ENCODE measurements at regions not wholly inside any gene's neighbourhood (a gene's known extent, or its start where the extent isn't known, plus 50 kb on each side); places are given as distances from the start of the nearest gene placed in this dataset.

GRCh38 chr18:73045037-73045436, 177.2 kb upstream of the NETO1 start:
- TF ChIP-seq CHD2 (IDR thresholded peaks at IDR 0.05; ENCODE audit: borderline replicate concordance, low read depth, low read length), result no peak
- TF ChIP-seq CTCF (IDR thresholded peaks at IDR 0.05 in 2 of 3, conservative IDR thresholded peaks at IDR 0.05 in 1 of 3; ENCODE audit: control insufficient read depth in 2 of 3, extremely low read depth in 1 of 3, insufficient read depth in 1 of 3, low read depth in 3 of 3, low read length in 3 of 3), result no peak
- no peak for TF ChIP-seq LARP7 (IDR thresholded peaks at IDR 0.05)
- TF ChIP-seq REST (IDR thresholded peaks at IDR 0.05; ENCODE audit: low read depth, low read length), result no peak
- TF ChIP-seq POLR2AphosphoS5 (IDR thresholded peaks at IDR 0.05; ENCODE audit: low read length), result no peak
- TF ChIP-seq USF2 (IDR thresholded peaks at IDR 0.05; ENCODE audit: borderline replicate concordance, low read depth, low read length), result no peak
- TF ChIP-seq CHD4 (IDR thresholded peaks at IDR 0.05), result no peak
- no peak for TF ChIP-seq EP300 (IDR thresholded peaks at IDR 0.05; ENCODE audit: borderline replicate concordance in 1 of 2, control insufficient read depth in 1 of 2, low read depth in 2 of 2, low read length in 2 of 2)
- no peak for TF ChIP-seq ELK1 (IDR thresholded peaks at IDR 0.05; ENCODE audit: low read depth, low read length)
- no peak for TF ChIP-seq STAT1 (conservative IDR thresholded peaks at IDR 0.05)
- no peak for TF ChIP-seq ZBTB33 (IDR thresholded peaks at IDR 0.05)
- no peak for TF ChIP-seq SPI1 (IDR thresholded peaks at IDR 0.05; ENCODE audit: borderline replicate concordance, insufficient read depth, low read depth, low read length)
- TF ChIP-seq EZH2 (IDR thresholded peaks at IDR 0.05; ENCODE audit: borderline replicate concordance, control insufficient read depth, low read depth, low read length), result no peak
- no peak for TF ChIP-seq CEBPB (IDR thresholded peaks at IDR 0.05; ENCODE audit: borderline replicate concordance in 1 of 2, low read depth in 2 of 2, low read length in 2 of 2)
